GM18505 (cell line): ENCODE measurements at regions not wholly inside any gene's neighbourhood (a gene's known extent, or its start where the extent isn't known, plus 50 kb on each side); places are given as distances from the start of the nearest gene placed in this dataset.
"Not testable (repeated sequence)": the region's sequence is repeated elsewhere in the genome, so short reads cannot be mapped to it uniquely, and the experiment has no call there.

Source experiments
- ATAC-seq: cut with Tn5 transposase; IDR thresholded peaks from one replicate; pipeline ENCODE4 v1.9.1; 2021; ENCODE audit not compliant: unreplicated experiment
- POLR2A ChIP-seq: IDR thresholded peaks from 4 replicates; pipeline ENCODE4 v1.6.1; 2011; ENCODE audit warnings: borderline replicate concordance; ENCODE audit not compliant: insufficient read depth, insufficient read length; ENCODE audit errors: extremely low read depth

- ATAC-seq, result no peak
- TF ChIP-seq POLR2A, result no peak
These were observed 84.9 kb upstream of the MYO10 start for GRCh38 chr5:17020678-17021601.

GRCh38 chr5:17021602-17021932 lies 85.5 kb upstream of the MYO10 start:
- ATAC-seq, result no peak

DNA sequence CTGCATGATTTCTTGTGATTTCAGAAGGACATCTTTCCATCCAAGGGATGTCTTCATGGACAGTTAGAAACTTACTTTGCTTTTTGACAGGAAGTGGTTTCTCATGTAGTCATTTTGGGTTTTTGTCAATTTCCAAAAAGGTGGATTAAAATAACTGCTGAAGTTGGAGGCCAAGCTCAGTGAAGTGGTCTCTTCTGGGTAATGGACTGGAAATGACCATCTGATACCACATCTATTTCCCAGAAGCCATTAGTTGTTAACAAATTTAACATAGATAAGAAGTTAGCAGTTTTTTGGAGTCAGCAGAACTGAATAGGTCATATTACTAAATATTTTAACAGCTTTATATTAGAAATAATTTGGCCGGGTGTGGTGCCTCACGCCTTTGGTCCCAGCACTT lies 86.2 kb upstream of the MYO10 start:
- no peak for TF ChIP-seq POLR2A
- no peak for ATAC-seq

More at GRCh38 chr5:17021602-17021932, 85.5 kb upstream of the MYO10 start:
- no peak for TF ChIP-seq POLR2A

DNA sequence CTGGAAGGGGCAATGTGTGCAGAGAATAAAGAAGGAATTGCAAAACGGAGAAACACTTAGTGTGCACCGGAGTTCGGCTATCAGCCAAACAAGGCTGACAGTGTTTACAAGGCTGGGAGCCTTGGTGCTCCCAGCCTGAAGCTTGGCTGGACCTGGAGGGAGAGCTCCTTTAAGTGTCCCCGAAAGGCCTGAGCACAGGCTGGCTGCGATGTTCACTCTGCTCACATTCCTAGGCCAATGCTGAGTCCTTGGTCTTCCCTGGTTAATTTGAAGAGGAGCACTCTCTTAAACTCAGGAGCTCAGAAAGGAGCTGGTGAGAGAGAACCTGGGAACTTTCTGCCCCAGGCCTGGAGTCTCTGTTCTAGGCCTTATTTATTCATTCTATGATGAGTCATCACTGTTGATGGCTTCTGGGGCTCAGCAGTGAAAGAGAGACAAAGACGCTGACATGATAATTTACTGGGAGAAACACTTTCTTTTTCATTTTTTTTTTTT lies 88.6 kb upstream of the MYO10 start:
- TF ChIP-seq POLR2A, result no peak
- ATAC-seq, result no peak

GRCh38 chr5:17031659-17032277 lies 95.7 kb upstream of the MYO10 start:
- ATAC-seq, result not testable (repeated sequence)

DNA sequence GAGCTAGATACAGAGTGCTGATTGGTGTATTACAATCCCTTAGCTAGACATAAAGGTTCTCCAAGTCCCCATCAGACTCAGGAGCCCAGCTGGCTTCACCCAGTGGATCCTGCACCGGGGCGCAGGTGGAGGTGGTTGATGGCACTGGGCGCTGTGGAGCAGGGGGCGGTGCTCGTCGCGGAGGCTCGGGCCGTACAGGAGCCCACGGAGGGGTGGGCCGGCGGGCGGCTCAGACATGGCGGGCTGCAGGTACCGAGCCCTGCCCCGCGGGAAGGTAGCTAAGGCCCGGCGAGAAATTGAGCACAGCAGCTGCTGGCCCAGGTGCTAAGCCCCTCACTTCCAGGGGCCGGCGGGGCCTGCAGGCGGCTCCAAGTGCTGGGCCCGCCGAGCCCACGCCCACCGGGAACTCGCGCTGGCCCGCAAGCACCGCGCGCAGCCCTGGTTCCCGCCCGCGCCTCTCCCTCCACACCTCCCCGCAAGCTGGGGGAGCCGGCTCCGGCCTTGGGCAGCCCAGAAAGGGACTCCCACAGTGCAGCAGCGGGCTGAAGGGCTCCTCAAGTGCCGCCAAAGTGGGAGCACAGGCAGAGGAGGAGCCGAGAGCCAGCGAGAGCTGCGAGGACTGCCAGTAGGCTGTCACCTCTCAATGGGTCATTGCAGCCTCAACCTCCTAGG lies 96.4 kb upstream of the MYO10 start:
- ATAC-seq, result not testable (repeated sequence)

GRCh38 chr5:17034992-17035391 lies 98.9 kb upstream of the MYO10 start:
- ATAC-seq, result not testable (repeated sequence)

GRCh38 chr5:17037751-17038150 lies 101.7 kb upstream of the MYO10 start:
- no peak for ATAC-seq
- TF ChIP-seq POLR2A, result no peak

DNA sequence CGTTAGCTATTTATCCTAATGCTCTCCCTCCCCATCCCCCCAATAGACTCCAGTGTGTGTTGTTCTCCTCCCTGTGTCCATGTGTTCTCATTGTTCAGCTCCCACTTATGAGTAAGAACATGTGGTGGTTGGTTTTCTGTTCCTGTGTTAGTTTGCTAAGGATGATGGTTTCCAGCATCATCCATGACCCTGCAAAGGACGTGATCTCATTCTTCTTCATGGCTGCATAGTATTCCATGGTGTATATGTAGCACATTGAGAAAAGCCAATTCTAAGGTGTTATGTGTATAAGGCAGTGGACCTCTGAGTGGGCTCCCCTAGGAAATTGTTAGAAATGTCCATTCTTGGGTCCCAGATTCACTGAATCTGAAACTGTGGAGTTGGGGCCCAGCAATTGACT lies 103.1 kb upstream of the MYO10 start:
- no peak for ATAC-seq
- TF ChIP-seq POLR2A, result no peak

DNA sequence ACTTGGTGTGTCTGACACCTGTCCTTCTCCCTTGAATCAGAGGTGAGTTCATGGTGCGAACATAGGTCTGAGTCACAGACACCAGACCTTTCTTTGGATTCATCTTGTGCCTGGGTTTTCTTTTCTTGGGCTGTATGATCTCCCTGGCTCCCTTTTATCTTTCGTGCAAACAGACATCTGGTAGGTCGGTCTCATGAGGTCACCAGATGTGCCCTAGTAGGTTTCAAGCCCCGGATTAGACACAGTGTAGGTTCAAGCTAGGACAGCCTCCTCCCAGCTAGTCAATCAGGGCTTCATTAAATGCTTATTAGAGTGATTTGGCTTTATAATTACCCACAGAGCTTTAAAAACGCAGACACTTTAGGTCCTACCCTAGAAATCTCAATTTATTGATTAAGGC lies 106.0 kb upstream of the MYO10 start:
- ATAC-seq, result no peak
- TF ChIP-seq POLR2A, result no peak

GRCh38 chr5:17046320-17046719 lies 110.2 kb upstream of the MYO10 start:
- no peak for TF ChIP-seq POLR2A
- no peak for ATAC-seq

- no peak for ATAC-seq
- no peak for TF ChIP-seq POLR2A
These were observed 114.1 kb upstream of the MYO10 start for GRCh38 chr5:17050236-17050635.

GRCh38 chr5:17054911-17055310 lies 118.8 kb upstream of the MYO10 start:
- ATAC-seq, result no peak
- TF ChIP-seq POLR2A, result no peak

DNA sequence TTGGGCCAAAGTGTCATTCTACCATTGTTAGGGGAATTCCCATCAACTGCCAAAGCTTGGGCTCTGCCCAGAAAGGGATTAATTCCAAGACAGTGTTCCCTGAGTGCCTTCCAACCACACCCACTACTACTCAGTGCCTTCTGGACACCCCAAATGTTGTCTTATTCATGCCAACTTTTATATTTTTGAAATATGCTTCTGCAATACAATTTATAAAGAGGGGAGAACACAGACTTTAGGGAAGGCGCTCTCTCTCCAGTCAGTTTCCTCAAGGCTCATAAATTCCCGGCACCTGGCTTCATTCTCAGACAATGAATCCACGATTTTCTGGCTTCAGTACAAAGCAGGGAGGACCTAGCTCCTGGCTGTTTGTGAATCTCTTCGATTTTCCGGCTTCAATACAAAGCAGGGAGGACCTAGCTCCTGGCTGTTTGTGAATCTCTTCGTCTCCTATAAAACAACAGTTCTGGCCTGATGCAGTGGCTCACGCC lies 120.1 kb upstream of the MYO10 start:
- no peak for TF ChIP-seq POLR2A
- ATAC-seq, result no peak
